H1 (cell line): ENCODE measurements at regions not wholly inside any gene's neighbourhood (a gene's known extent, or its start where the extent isn't known, plus 50 kb on each side); places are given as distances from the start of the nearest gene placed in this dataset.

Experiments used
- EGR1 ChIP-seq: IDR thresholded peaks from 2 replicates; pipeline ENCODE4 v1.6.1; 2011; ENCODE audit warnings: low read depth, low read length, borderline replicate concordance
- EP300 ChIP-seq, 2 experiments: IDR thresholded peaks; 1 replicate in 1 of 2; 2 replicates in 1 of 2; pipeline ENCODE4 v1.6.1; 2011 to 2012; ENCODE audit warnings: low read depth in 2 of 2, low read length in 2 of 2, mild to moderate bottlenecking in 2 of 2, borderline replicate concordance in 1 of 2, inconsistent platforms in 1 of 2, moderate library complexity in 1 of 2
- MAX ChIP-seq: IDR thresholded peaks from 2 replicates; pipeline ENCODE4 v1.6.1; 2012; ENCODE audit warnings: inconsistent platforms
- TF ChIP-seq, protein P1 (sequence below), 3 experiments: IDR thresholded peaks; 1 replicate in 2 of 3; 2 replicates in 1 of 3; pipeline versions ENCODE4 v1.5.1 to v1.6.1; 2011; ENCODE audit warnings: low read length in 3 of 3, mild to moderate bottlenecking in 3 of 3, inconsistent platforms in 2 of 3, low read depth in 1 of 3, moderate library complexity in 1 of 3; ENCODE audit not compliant: insufficient read depth in 1 of 3; ENCODE audit errors: control extremely low read depth in 1 of 3

GRCh38 chr2:146287281-146287680 is 1557.5 kb upstream of the ACVR2A start:
- TF ChIP-seq, protein P1, sequence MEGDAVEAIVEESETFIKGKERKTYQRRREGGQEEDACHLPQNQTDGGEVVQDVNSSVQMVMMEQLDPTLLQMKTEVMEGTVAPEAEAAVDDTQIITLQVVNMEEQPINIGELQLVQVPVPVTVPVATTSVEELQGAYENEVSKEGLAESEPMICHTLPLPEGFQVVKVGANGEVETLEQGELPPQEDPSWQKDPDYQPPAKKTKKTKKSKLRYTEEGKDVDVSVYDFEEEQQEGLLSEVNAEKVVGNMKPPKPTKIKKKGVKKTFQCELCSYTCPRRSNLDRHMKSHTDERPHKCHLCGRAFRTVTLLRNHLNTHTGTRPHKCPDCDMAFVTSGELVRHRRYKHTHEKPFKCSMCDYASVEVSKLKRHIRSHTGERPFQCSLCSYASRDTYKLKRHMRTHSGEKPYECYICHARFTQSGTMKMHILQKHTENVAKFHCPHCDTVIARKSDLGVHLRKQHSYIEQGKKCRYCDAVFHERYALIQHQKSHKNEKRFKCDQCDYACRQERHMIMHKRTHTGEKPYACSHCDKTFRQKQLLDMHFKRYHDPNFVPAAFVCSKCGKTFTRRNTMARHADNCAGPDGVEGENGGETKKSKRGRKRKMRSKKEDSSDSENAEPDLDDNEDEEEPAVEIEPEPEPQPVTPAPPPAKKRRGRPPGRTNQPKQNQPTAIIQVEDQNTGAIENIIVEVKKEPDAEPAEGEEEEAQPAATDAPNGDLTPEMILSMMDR (IDR thresholded peaks at IDR 0.05; ENCODE audit: control extremely low read depth in 1 of 3, insufficient read depth in 1 of 3, low read depth in 1 of 3, low read length in 3 of 3), result no peak
- no peak for TF ChIP-seq EGR1
- TF ChIP-seq EP300 (IDR thresholded peaks at IDR 0.05; ENCODE audit: borderline replicate concordance in 1 of 2, low read depth in 2 of 2, low read length in 2 of 2), result no peak
- no peak for TF ChIP-seq MAX
